GM12878 (cell line): ENCODE measurements at regions not wholly inside any gene's neighbourhood (a gene's known extent, or its start where the extent isn't known, plus 50 kb on each side); places are given as distances from the start of the nearest gene placed in this dataset.

Experiments
- ATAC-seq: fragments of 200-7000 bp; cut with Tn5 transposase; 3 replicates; pipeline ENCODE4 v1.9.1; 2020; ENCODE audit warnings: mild to moderate bottlenecking, moderate library complexity
- BruUV-seq: library from RNA; stranded (reverse); fragments of 400-500 nt; replicated peaks from 2 replicates; lab custom pipeline; 2021; lab: Mats Ljungman, UMichigan
- CTCF ChIA-PET: fragments of 300-600 bp; sonication (Branson Sonifier 250); formaldehyde crosslinking; extraction: SDS; loops from one replicate; lab custom pipeline; 2021; ENCODE audit warnings: inconsistent platforms; lab: Yijun Ruan, JAX
- POLR2A ChIA-PET: fragments of 350-600 bp; formaldehyde crosslinking; extraction: SDS; loops from one replicate; lab custom pipeline; 2021; ENCODE audit warnings: inconsistent platforms; lab: Charles Lee
- RAD21 ChIA-PET: fragments of 300-600 bp; sonication (Branson Sonifier 250); formaldehyde crosslinking; loops from one replicate; lab custom pipeline; 2023; ENCODE audit warnings: antibody characterized with exemption; ENCODE audit not compliant: unreplicated experiment; lab: Charles Lee
- SMC1A ChIA-PET: fragments of 300-600 bp; sonication (Branson Sonifier 250); formaldehyde crosslinking; loops from one replicate; lab custom pipeline; 2023; ENCODE audit not compliant: unreplicated experiment, uncharacterized antibody; lab: Charles Lee
- DNase-seq: peaks from one replicate; pipeline ENCODE4 v3.0.0-alpha.2; 2011; ENCODE audit warnings: low read depth, low spot score
- FAIRE-seq: peaks from 3 replicates; lab custom pipeline; 2011; peaks lifted over from hg19 to GRCh38; lab: Jason Lieb, UNC
- H2AFZ ChIP-seq: 2 replicates; pipeline ENCODE4 v1.6.0; 2011; ENCODE audit warnings: low read depth, low read length, control low read depth; ENCODE audit not compliant: control insufficient read depth
- H3K27ac ChIP-seq: 2 replicates; pipeline ENCODE4 v1.5.1; 2011; ENCODE audit warnings: control low read depth; ENCODE audit not compliant: control insufficient read depth, insufficient read depth
- H3K27me3 ChIP-seq, 2 experiments: replicated peaks in 1 of 2; 2 replicates each; pipeline versions ENCODE4 v1.6.0 to v1.6.1; 2011; ENCODE audit warnings: low read length in 1 of 2; ENCODE audit not compliant: control insufficient read depth in 2 of 2, insufficient read depth in 2 of 2
- H3K36me3 ChIP-seq, 2 experiments: 2 replicates each; pipeline ENCODE4 v1.5.1; 2011; ENCODE audit warnings: low read length in 1 of 2; ENCODE audit not compliant: control insufficient read depth in 2 of 2, insufficient read depth in 2 of 2
- H3K4me1 ChIP-seq: 2 replicates; pipeline ENCODE4 v1.6.1; 2011; ENCODE audit warnings: mild to moderate bottlenecking, low read length, moderate library complexity, mixed read lengths; ENCODE audit not compliant: control insufficient read depth, insufficient read depth
- H3K4me2 ChIP-seq: 2 replicates; pipeline ENCODE4 v1.6.0; 2011; ENCODE audit warnings: control low read depth; ENCODE audit not compliant: control insufficient read depth, insufficient read depth
- H3K4me3 ChIP-seq: fragments of 200-600 bp; sonication (generic); 2 replicates; pipeline ENCODE4 v1.5.1; 2016
- H3K79me2 ChIP-seq: 2 replicates; pipeline ENCODE4 v1.6.0; 2011; ENCODE audit warnings: low read length; ENCODE audit not compliant: control insufficient read depth, insufficient read depth
- H3K9ac ChIP-seq: 2 replicates; pipeline ENCODE4 v1.8.0; 2011; ENCODE audit warnings: low read length, control low read depth, mixed read lengths; ENCODE audit not compliant: control insufficient read depth, insufficient read depth
- H3K9me3 ChIP-seq: replicated peaks from 3 replicates; pipeline ENCODE4 v1.5.1; 2011; ENCODE audit warnings: mild to moderate bottlenecking, low read length; ENCODE audit not compliant: control insufficient read depth, insufficient read depth
- H4K20me1 ChIP-seq: 2 replicates; pipeline ENCODE4 v1.6.0; 2011; ENCODE audit not compliant: control insufficient read depth, insufficient read depth
- ATF3 ChIP-seq: IDR thresholded peaks from 2 replicates; pipeline ENCODE4 v1.6.1; 2011; ENCODE audit warnings: low read depth, mild to moderate bottlenecking, low read length, moderate library complexity, borderline replicate concordance; ENCODE audit errors: extremely low read depth
- BRCA1 ChIP-seq: IDR thresholded peaks from 2 replicates; pipeline ENCODE4 v1.6.1; 2011; ENCODE audit warnings: low read depth, low read length, improper control_type of control experiment
- CEBPZ ChIP-seq: fragments of 150-350 bp; IDR thresholded peaks from 2 replicates; pipeline ENCODE4 v1.6.1; 2016; ENCODE audit warnings: low read depth, low read length
- MEF2B ChIP-seq: fragments of 450-650 bp; IDR thresholded peaks from 2 replicates; pipeline ENCODE4 v1.6.1; 2018; ENCODE audit warnings: mild to moderate bottlenecking, moderate library complexity; ENCODE audit not compliant: partially characterized antibody, poor library complexity, severe bottlenecking
- PAX8 ChIP-seq: fragments of 450-650 bp; IDR thresholded peaks from 2 replicates; pipeline ENCODE4 v1.6.1; 2017; ENCODE audit warnings: mild to moderate bottlenecking, moderate library complexity
- YBX1 ChIP-seq: fragments of 450-650 bp; IDR thresholded peaks from 2 replicates; pipeline ENCODE4 v1.6.1; 2016; ENCODE audit warnings: antibody characterized with exemption
- YY1 ChIP-seq: IDR thresholded peaks from 2 replicates; pipeline ENCODE4 v1.6.1; 2011; ENCODE audit warnings: low read depth, mild to moderate bottlenecking, low read length
- ZZZ3 ChIP-seq: IDR thresholded peaks from 2 replicates; pipeline ENCODE4 v1.6.1; 2011; ENCODE audit warnings: low read depth; ENCODE audit not compliant: control insufficient read depth, insufficient read length
- WGBS: methylation state at CpG from one replicate; pipeline ENCODE4 v1.1.6; 2016; ENCODE audit warnings: low lambda C conversion rate; ENCODE audit not compliant: insufficient replicate concordance, insufficient coverage; ENCODE audit errors: missing lambda C conversion rate; 5-methylcytosine and 5-hydroxymethylcytosine counted together
- in situ Hi-C: fragments of 300-500 bp; cut with MboI; formaldehyde crosslinking; loops from 9 replicates; pipeline ENCODE4 v1.14.3; 2018; ENCODE audit warnings: mixed read lengths
- intact Hi-C: fragments of 100-400 bp; cut with micrococcal nuclease; formaldehyde crosslinking; loops from one replicate; pipeline ENCODE4 v1.14.2; 2022; ENCODE audit not compliant: unreplicated experiment

GRCh38 chr10:47238331-47239095, 61.5 kb upstream of the GDF10 start:
- in situ Hi-C loops (no loop called here), intact Hi-C loops (no loop called here)
- no peak overlapping the region for H3K4me2 ChIP-seq
- no peak for TF ChIP-seq BRCA1
- TF ChIP-seq ATF3 = no peak
- no peak for TF ChIP-seq MEF2B
- no peak for TF ChIP-seq YBX1
- TF ChIP-seq CEBPZ = no peak
- TF ChIP-seq PAX8 = no peak
- no peak for TF ChIP-seq ZZZ3
- TF ChIP-seq YY1 = no peak
- SMC1A ChIA-PET = interaction anchor here (2.0 kb wide), 1 partner anchor 16 kb away, joined by 7 read pairs; no protein-coding TSS in a partner anchor
- CTCF ChIA-PET = interaction anchor here (1.0 kb wide), 1 partner anchor 103 kb away, joined by 4 read pairs; no protein-coding TSS in a partner anchor
- H3K79me2 ChIP-seq = no peaks in the 10 kb centered on the region
- no peak overlapping the region for H2AFZ ChIP-seq
- H3K36me3 ChIP-seq = no peaks in the 10 kb centered on the region
- RAD21 ChIA-PET = no interaction called here
- no peak for ATAC-seq
- WGBS = 26% methylated on average over 7 of the region's 7 CpGs
- no peaks in the 10 kb centered on the region; a peak in 2 of 4 replicates for H3K27me3 ChIP-seq
- no peaks in the 10 kb centered on the region for H3K4me1 ChIP-seq
- H4K20me1 ChIP-seq = no peaks in the 10 kb centered on the region
- H3K9ac ChIP-seq = no peak overlapping the region
- DNase-seq = no peak
- BruUV-seq = no TSS peak
- no peak overlapping the region for H3K4me3 ChIP-seq
- no peak for FAIRE-seq
- no peak overlapping the region for H3K27ac ChIP-seq
- H3K9me3 ChIP-seq = no peaks in the 10 kb centered on the region
- POLR2A ChIA-PET = interaction anchor here (0.7 kb wide), 1 partner anchor 58 kb away, joined by 3 read pairs; no protein-coding TSS in a partner anchor
